ENCODE measurements at regions not wholly inside any gene's neighbourhood (a gene's known extent, or its start where the extent isn't known, plus 50 kb on each side); places are given as distances from the start of the nearest gene placed in this dataset.

DNA sequence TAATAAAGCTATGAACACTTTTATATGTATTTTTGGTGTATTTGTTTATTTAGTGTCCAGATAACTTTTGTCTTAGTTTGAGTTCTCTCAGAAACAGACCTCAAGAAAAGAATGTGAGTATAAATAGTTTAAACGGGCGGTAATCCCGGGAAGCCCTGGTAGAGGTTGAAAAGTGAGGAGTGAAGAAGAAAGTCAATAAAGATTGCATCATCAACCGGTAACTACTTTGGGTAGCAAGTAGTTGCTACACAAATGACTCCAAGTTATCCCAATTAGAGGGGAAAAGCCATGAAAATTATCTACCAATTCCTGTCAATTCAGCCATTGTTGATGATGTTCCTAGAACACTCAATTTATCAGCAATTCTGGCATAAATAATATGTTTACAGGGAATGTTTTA, 870.3 kb upstream of the RAG2 start:
- H3K36me3 Mint-ChIP-seq (ENCODE audit: low read depth, unreplicated experiment), result no peaks in the 10 kb centered on the region
- no peak for FAIRE-seq

DNA sequence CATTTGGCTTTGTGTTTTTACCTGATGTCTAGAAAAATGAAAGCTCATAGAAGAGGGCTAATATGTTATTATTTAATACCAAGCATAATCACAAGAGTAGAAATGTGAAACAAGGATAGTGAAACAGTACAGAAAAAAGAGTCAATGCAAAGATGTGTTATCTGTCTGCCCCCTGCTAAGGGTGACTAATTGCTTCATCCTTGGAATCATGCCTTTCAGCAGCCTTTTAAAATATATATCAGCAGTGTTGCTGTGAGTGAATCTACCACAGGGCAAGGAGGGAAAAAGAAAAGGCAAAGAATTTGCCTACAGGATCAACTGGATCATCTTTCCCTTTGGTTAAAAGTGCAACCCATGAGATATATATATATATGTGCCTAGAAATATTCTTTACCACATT, 867.2 kb upstream of the RAG2 start:
- Histone ChIP-seq H3K36me3 (ENCODE audit: insufficient read depth, low read length) (no peaks in the 10 kb centered on the region), H3K9me3 (ENCODE audit: insufficient read depth, low read depth, low read length) (no peaks in the 10 kb centered on the region), H3K4me2 (ENCODE audit: low read length) (no peak overlapping the region), H2AFZ (ENCODE audit: low read depth, low read length) (no peak overlapping the region), H3K4me1 (ENCODE audit: insufficient read depth, low read length) (no peaks in the 10 kb centered on the region), H3K27ac (ENCODE audit: low read depth, low read length) (no peak overlapping the region), H3K4me3 (ENCODE audit: insufficient read depth, low read depth, low read length) (no peak overlapping the region), H3K79me2 (ENCODE audit: insufficient read depth, low read length) (no peaks in the 10 kb centered on the region), H3K9ac (ENCODE audit: low read length) (no peak overlapping the region), H4K20me1 (ENCODE audit: insufficient read depth, low read length) (no peaks in the 10 kb centered on the region), H3K27me3 (ENCODE audit: insufficient read depth, low read length) (no peaks in the 10 kb centered on the region)
- FAIRE-seq (no peak), DNase-seq (ENCODE audit: low read depth) (no peak)
- Mint-ChIP-seq H3K27me3 (ENCODE audit: low read depth, unreplicated experiment) (no peaks in the 10 kb centered on the region), H3K4me3 (ENCODE audit: unreplicated experiment) (no peak overlapping the region), H3K27ac (ENCODE audit: unreplicated experiment) (no peak overlapping the region), H3K36me3 (ENCODE audit: low read depth, unreplicated experiment) (no peaks in the 10 kb centered on the region), H3K4me1 (ENCODE audit: low read depth, unreplicated experiment) (peaks cover 12% of the 10 kb centered on the region), H3K9me3 (ENCODE audit: unreplicated experiment) (no peaks in the 10 kb centered on the region)
- TF ChIP-seq EZH2 (IDR thresholded peaks at IDR 0.05; ENCODE audit: insufficient read depth, low read length), result no peak
- no peak for TF ChIP-seq CTCF (IDR thresholded peaks at IDR 0.05; ENCODE audit: insufficient read depth, low read depth, low read length)

More for the DNA sequence above, 870.3 kb upstream of the RAG2 start:
- no peaks in the 10 kb centered on the region for H3K36me3 ChIP-seq (ENCODE audit: insufficient read depth, low read length)
- Mint-ChIP-seq H3K27me3 (ENCODE audit: low read depth, unreplicated experiment) (no peaks in the 10 kb centered on the region), H3K27ac (ENCODE audit: unreplicated experiment) (no peak overlapping the region), H3K4me1 (ENCODE audit: low read depth, unreplicated experiment) (peaks cover 12% of the 10 kb centered on the region), H3K9me3 (ENCODE audit: unreplicated experiment) (no peaks in the 10 kb centered on the region), H3K4me3 (ENCODE audit: unreplicated experiment) (no peak overlapping the region)
- H2AFZ ChIP-seq (ENCODE audit: low read depth, low read length), result no peak overlapping the region
- no peak for DNase-seq (ENCODE audit: low read depth)
- H4K20me1 ChIP-seq (ENCODE audit: insufficient read depth, low read length), result no peaks in the 10 kb centered on the region
- no peaks in the 10 kb centered on the region for H3K79me2 ChIP-seq (ENCODE audit: insufficient read depth, low read length)
- no peak overlapping the region for H3K4me3 ChIP-seq (ENCODE audit: insufficient read depth, low read depth, low read length)
- H3K9me3 ChIP-seq (ENCODE audit: insufficient read depth, low read depth, low read length), result no peaks in the 10 kb centered on the region
- no peaks in the 10 kb centered on the region for H3K27me3 ChIP-seq (ENCODE audit: insufficient read depth, low read length)
- H3K4me2 ChIP-seq (ENCODE audit: low read length), result no peak overlapping the region
- no peak overlapping the region for H3K27ac ChIP-seq (ENCODE audit: low read depth, low read length)
- no peaks in the 10 kb centered on the region for H3K4me1 ChIP-seq (ENCODE audit: insufficient read depth, low read length)
- no peak overlapping the region for H3K9ac ChIP-seq (ENCODE audit: low read length)
- TF ChIP-seq CTCF (IDR thresholded peaks at IDR 0.05; ENCODE audit: insufficient read depth, low read depth, low read length) (no peak), EZH2 (IDR thresholded peaks at IDR 0.05; ENCODE audit: insufficient read depth, low read length) (no peak)

DNA sequence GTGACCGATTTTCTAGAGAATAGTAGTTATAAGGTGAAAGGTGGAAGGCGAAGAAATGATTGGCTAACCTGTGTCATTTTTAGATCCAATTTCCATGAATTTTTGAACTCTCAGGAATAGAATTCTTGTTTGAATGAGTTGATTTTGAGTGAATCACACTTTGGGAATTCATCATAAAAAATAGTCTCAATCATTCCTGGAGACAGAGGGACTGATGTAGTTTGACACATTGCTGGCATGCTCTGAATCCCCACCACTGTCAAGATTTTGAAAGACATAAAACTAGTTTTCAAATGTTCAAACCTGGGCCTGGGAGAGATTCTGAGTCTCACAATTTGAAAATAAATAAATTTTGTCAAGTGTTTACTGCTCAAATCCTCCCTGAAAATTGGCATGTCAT, 861.4 kb upstream of the RAG2 start:
- no peak overlapping the region for H3K27ac Mint-ChIP-seq (ENCODE audit: unreplicated experiment)
- H3K27me3 ChIP-seq (ENCODE audit: insufficient read depth, low read length), result no peaks in the 10 kb centered on the region
- no peak overlapping the region for H3K27ac ChIP-seq (ENCODE audit: low read depth, low read length)
- H3K79me2 ChIP-seq (ENCODE audit: insufficient read depth, low read length), result no peaks in the 10 kb centered on the region
- FAIRE-seq, result no peak
- no peak overlapping the region for H3K4me2 ChIP-seq (ENCODE audit: low read length)
- no peaks in the 10 kb centered on the region for H3K36me3 ChIP-seq (ENCODE audit: insufficient read depth, low read length)
- H3K27me3 Mint-ChIP-seq (ENCODE audit: low read depth, unreplicated experiment), result no peaks in the 10 kb centered on the region
- H3K4me1 ChIP-seq (ENCODE audit: insufficient read depth, low read length), result no peaks in the 10 kb centered on the region
- TF ChIP-seq EZH2 (IDR thresholded peaks at IDR 0.05; ENCODE audit: insufficient read depth, low read length), result no peak
- TF ChIP-seq CTCF (IDR thresholded peaks at IDR 0.05; ENCODE audit: insufficient read depth, low read depth, low read length), result no peak
- no peaks in the 10 kb centered on the region for H4K20me1 ChIP-seq (ENCODE audit: insufficient read depth, low read length)
- no peaks in the 10 kb centered on the region for H3K9me3 Mint-ChIP-seq (ENCODE audit: unreplicated experiment)
- no peak for DNase-seq (ENCODE audit: low read depth)
- no peak overlapping the region for H2AFZ ChIP-seq (ENCODE audit: low read depth, low read length)
- no peak overlapping the region for H3K4me3 ChIP-seq (ENCODE audit: insufficient read depth, low read depth, low read length)
- H3K4me3 Mint-ChIP-seq (ENCODE audit: unreplicated experiment), result no peak overlapping the region
- no peaks in the 10 kb centered on the region for H3K9me3 ChIP-seq (ENCODE audit: insufficient read depth, low read depth, low read length)
- no peaks in the 10 kb centered on the region for H3K36me3 Mint-ChIP-seq (ENCODE audit: low read depth, unreplicated experiment)
- no peak overlapping the region for H3K9ac ChIP-seq (ENCODE audit: low read length)
- H3K4me1 Mint-ChIP-seq (ENCODE audit: low read depth, unreplicated experiment), result peaks cover 2% of the 10 kb centered on the region
